ENCODE measurements at regions not wholly inside any gene's neighbourhood (a gene's known extent, or its start where the extent isn't known, plus 50 kb on each side); places are given as distances from the start of the nearest gene placed in this dataset.

GRCh38 chr9:75775966-75776691 lies 114.3 kb upstream of the PCSK5 start:
- intact Hi-C loops (cut with micrococcal nuclease): no loop called here
- no peak overlapping the region for H3K27ac ChIP-seq (replicated peaks)
- no peak for TF ChIP-seq CTCF (IDR thresholded peaks at IDR 0.05; ENCODE audit: borderline replicate concordance)

GRCh38 chr9:75780185-75780584 lies 110.3 kb upstream of the PCSK5 start:
- intact Hi-C loops (cut with micrococcal nuclease): no loop called here
- no peak for TF ChIP-seq CTCF (IDR thresholded peaks at IDR 0.05; ENCODE audit: borderline replicate concordance)
- H3K27ac ChIP-seq (replicated peaks): no peak overlapping the region

More at GRCh38 chr9:75775966-75776691, 114.3 kb upstream of the PCSK5 start:
- DNase-seq: no peak
- no peaks in the 10 kb centered on the region for H3K27me3 ChIP-seq (ENCODE audit: low read depth)
- no peaks in the 10 kb centered on the region for H3K4me1 ChIP-seq
- H3K36me3 ChIP-seq: no peaks in the 10 kb centered on the region
- H3K9me3 ChIP-seq (replicated peaks): peaks cover 18% of the 10 kb centered on the region
- no peak overlapping the region for H3K4me3 ChIP-seq

GRCh38 chr9:75788006-75788634 lies 102.4 kb upstream of the PCSK5 start:
- peak; percentile 25 for DNase-seq
- Histone ChIP-seq H3K27ac (replicated peaks) (peak overlapping the region; percentile 53), H3K9me3 (replicated peaks) (peaks cover 7% of the 10 kb centered on the region), H3K36me3 (no peaks in the 10 kb centered on the region), H3K4me1 (peaks cover 10% of the 10 kb centered on the region), H3K27me3 (ENCODE audit: low read depth) (no peaks in the 10 kb centered on the region), H3K4me3 (no peak overlapping the region)
- intact Hi-C loops (cut with micrococcal nuclease): no loop called here
- no peak for TF ChIP-seq CTCF (IDR thresholded peaks at IDR 0.05; ENCODE audit: borderline replicate concordance)

More at GRCh38 chr9:75780185-75780584, 110.3 kb upstream of the PCSK5 start:
- H3K4me3 ChIP-seq: no peak overlapping the region
- H3K27me3 ChIP-seq (ENCODE audit: low read depth): no peaks in the 10 kb centered on the region
- H3K36me3 ChIP-seq: no peaks in the 10 kb centered on the region
- no peaks in the 10 kb centered on the region for H3K4me1 ChIP-seq
- no peak for DNase-seq
- H3K9me3 ChIP-seq (replicated peaks): peaks cover 27% of the 10 kb centered on the region

GRCh38 chr9:75797085-75797580 lies 93.3 kb upstream of the PCSK5 start:
- Histone ChIP-seq H3K36me3 (no peaks in the 10 kb centered on the region), H3K27ac (replicated peaks) (no peak overlapping the region), H3K9me3 (replicated peaks) (peaks cover 5% of the 10 kb centered on the region), H3K4me3 (no peak overlapping the region), H3K27me3 (ENCODE audit: low read depth) (no peaks in the 10 kb centered on the region), H3K4me1 (no peaks in the 10 kb centered on the region)
- no peak for DNase-seq
- intact Hi-C loops (cut with micrococcal nuclease): no loop called here
- no peak for TF ChIP-seq CTCF (IDR thresholded peaks at IDR 0.05; ENCODE audit: borderline replicate concordance)

GRCh38 chr9:75798505-75798904 lies 92.0 kb upstream of the PCSK5 start:
- H3K36me3 ChIP-seq: no peaks in the 10 kb centered on the region
- no peak for DNase-seq
- H3K4me1 ChIP-seq: no peaks in the 10 kb centered on the region
- H3K4me3 ChIP-seq: no peak overlapping the region
- no peaks in the 10 kb centered on the region for H3K27me3 ChIP-seq (ENCODE audit: low read depth)
- intact Hi-C loops (cut with micrococcal nuclease): no loop called here
- H3K27ac ChIP-seq (replicated peaks): no peak overlapping the region
- TF ChIP-seq CTCF (IDR thresholded peaks at IDR 0.05; ENCODE audit: borderline replicate concordance): no peak
- peaks cover 5% of the 10 kb centered on the region for H3K9me3 ChIP-seq (replicated peaks)

Data from left ventricle myocardium inferior (tissue), 1 donor.